GM06990 (cell line): ENCODE measurements at regions not wholly inside any gene's neighbourhood (a gene's known extent, or its start where the extent isn't known, plus 50 kb on each side); places are given as distances from the start of the nearest gene placed in this dataset.
A peak's percentile ranks its signal among the peaks of the same experiment; 100 is the strongest.

Experiments
- DNase-seq: peaks from one replicate; pipeline ENCODE4 v3.0.0-alpha.2; 2011; ENCODE audit not compliant: insufficient read length; ENCODE audit errors: extremely low read depth
- H3K27me3 ChIP-seq: replicated peaks from 2 replicates; pipeline ENCODE4 v1.6.0; 2011; ENCODE audit warnings: low read length; ENCODE audit not compliant: control insufficient read depth, insufficient read depth
- H3K36me3 ChIP-seq: 2 replicates; pipeline ENCODE4 v1.5.1; 2011; ENCODE audit warnings: low read length; ENCODE audit not compliant: control insufficient read depth, insufficient read depth
- H3K4me3 ChIP-seq: replicated peaks from 2 replicates; pipeline ENCODE4 v1.5.1; 2011; ENCODE audit warnings: low read depth, mild to moderate bottlenecking, control low read depth, low read length
- TF ChIP-seq, protein P1 (sequence below): IDR thresholded peaks from 2 replicates; pipeline ENCODE4 v1.5.1; 2011; ENCODE audit warnings: low read length, control low read depth, mild to moderate bottlenecking, inconsistent platforms; ENCODE audit not compliant: insufficient read depth, poor library complexity, severe bottlenecking

DNA sequence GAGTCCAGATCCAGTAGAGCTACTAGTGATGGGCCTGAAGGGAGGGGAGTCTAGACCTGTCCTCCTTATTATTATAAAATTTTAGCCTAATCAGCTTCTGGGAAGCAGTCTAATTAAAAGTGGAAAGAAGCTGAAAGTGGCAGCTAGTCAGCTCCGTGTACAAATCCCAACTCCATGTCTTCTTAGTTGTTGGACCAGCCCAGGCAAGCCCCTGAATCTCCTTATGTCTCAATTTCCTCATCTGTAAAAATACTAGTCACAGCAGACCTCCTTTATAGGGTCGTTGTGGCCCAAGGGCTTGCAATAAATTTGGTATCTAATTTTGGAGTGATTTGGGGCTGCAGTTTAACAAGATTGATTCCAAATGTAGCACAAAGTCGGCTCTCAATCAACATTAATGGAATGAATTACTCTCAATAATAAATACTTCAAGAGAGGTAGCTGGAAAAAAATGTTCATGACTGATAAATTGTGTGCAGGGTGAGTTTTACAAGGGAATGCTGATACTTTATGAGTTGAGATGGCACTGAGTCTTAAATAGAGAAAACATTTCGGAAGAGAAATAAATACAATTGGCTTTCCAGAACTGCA is 118.3 kb upstream of the NDUFV2 start:
- no peak for DNase-seq
- Histone ChIP-seq H3K36me3 (no peaks in the 10 kb centered on the region), H3K27me3 (no peaks in the 10 kb centered on the region), H3K4me3 (no peak overlapping the region)
- TF ChIP-seq, protein P1, sequence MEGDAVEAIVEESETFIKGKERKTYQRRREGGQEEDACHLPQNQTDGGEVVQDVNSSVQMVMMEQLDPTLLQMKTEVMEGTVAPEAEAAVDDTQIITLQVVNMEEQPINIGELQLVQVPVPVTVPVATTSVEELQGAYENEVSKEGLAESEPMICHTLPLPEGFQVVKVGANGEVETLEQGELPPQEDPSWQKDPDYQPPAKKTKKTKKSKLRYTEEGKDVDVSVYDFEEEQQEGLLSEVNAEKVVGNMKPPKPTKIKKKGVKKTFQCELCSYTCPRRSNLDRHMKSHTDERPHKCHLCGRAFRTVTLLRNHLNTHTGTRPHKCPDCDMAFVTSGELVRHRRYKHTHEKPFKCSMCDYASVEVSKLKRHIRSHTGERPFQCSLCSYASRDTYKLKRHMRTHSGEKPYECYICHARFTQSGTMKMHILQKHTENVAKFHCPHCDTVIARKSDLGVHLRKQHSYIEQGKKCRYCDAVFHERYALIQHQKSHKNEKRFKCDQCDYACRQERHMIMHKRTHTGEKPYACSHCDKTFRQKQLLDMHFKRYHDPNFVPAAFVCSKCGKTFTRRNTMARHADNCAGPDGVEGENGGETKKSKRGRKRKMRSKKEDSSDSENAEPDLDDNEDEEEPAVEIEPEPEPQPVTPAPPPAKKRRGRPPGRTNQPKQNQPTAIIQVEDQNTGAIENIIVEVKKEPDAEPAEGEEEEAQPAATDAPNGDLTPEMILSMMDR = no peak

DNA sequence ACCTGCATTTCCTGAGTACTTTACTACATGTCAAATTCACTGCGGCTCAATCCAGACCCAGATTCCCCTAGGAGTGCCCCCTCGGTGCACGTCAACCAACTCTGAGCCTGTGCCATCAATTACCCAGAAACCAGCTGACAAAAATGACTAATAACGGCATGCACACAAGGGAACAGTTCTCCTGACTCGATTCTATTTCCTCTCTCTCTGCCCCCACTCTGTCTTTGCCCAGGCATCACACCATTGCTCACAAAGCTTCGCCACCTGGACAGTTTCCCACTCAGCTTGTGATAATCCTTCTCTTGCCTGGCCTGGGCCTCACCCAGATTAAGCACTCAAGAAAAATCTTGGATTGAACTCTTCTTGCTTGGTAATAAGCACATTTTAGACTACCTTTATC is 115.3 kb upstream of the NDUFV2 start:
- Histone ChIP-seq H3K4me3 (no peak overlapping the region), H3K27me3 (no peaks in the 10 kb centered on the region), H3K36me3 (no peaks in the 10 kb centered on the region)
- DNase-seq = no peak
- TF ChIP-seq, protein P1 = no peak

DNA sequence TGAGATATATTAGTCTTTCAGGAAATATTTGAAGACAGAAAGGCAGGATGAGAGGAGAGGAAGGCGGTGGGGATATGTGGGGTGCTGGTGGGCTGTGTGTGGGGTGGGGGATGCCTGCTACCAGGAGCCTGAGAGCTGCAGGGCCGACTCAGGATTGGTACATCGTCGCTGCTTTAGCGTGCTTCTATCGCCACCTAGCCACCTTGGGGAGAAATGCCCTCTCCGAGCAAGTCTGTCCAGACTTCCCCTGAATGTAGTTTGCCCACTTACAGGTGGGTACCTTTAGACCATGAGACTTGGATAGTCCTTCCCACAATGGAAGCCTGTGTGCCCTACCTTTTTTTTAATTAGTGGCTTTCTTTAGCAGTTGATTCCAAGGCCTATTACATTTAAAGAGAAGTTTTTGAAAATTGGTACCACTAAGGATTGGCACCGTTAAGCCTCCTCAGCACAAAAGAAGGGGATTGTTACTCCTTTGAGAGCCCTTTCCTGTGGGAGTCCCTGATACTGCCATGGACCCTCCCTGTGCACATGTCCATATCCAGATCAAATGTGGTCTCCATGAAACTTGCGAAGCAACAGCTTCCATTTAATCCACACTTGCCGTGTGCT is 114.1 kb upstream of the NDUFV2 start:
- peak; percentile 13 for DNase-seq
- TF ChIP-seq, protein P1 = peak; percentile 84
- Histone ChIP-seq H3K36me3 (no peaks in the 10 kb centered on the region), H3K27me3 (no peaks in the 10 kb centered on the region), H3K4me3 (no peak overlapping the region)

DNA sequence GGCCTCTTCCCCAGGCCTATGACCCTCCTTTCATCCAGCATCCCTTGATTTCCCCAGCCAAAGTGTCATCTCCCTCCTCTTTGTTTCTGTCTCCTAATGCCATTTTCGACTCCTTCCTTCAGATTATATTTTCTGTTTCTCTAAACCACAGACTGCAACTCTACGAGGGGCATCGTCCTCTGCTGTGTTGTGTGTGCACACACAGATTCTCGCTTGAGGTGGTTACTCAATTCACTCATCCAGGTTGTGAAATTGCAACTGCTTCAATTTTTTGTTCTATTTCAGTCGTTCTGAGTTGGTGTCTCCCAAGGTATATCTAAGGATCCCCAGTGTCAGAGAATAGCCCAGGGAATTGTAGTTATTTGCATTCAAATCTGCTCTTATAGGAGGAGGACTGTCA is 113.5 kb upstream of the NDUFV2 start:
- H3K36me3 ChIP-seq = no peaks in the 10 kb centered on the region
- no peak overlapping the region for H3K4me3 ChIP-seq
- no peak for DNase-seq
- TF ChIP-seq, protein P1 = no peak
- no peaks in the 10 kb centered on the region for H3K27me3 ChIP-seq

DNA sequence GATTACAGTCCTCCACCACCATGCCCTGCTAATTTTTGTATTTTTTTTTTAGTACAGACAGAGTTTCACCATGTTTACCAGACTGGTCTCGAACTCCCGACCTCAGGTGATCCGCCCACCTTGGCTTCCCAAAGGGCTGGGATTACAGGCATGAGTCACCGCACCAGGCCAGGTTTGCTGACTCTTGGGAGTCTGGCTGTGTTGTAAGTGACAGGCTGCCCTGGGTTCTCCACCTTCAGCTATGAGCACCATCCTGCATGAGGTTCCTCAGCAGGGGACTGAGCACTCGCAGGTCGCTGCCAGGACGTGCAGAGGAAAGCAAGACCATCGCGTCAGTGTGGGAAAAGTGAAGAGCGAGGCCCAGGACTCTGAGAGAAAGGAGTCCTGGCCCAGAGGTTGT is 112.6 kb upstream of the NDUFV2 start:
- no peaks in the 10 kb centered on the region for H3K27me3 ChIP-seq
- TF ChIP-seq, protein P1 = no peak
- no peak for DNase-seq
- no peak overlapping the region for H3K4me3 ChIP-seq
- H3K36me3 ChIP-seq = no peaks in the 10 kb centered on the region
